Renal cortical epithelial cell (primary cell): ENCODE measurements at regions not wholly inside any gene's neighbourhood (a gene's known extent, or its start where the extent isn't known, plus 50 kb on each side); places are given as distances from the start of the nearest gene placed in this dataset.
"Not testable (repeated sequence)": the region's sequence is repeated elsewhere in the genome, so short reads cannot be mapped to it uniquely, and the experiment has no call there.

Experiments
- DNase-seq: peaks from one replicate; pipeline ENCODE4 v3.0.0-alpha.2; 2011; ENCODE audit warnings: low read depth

DNA sequence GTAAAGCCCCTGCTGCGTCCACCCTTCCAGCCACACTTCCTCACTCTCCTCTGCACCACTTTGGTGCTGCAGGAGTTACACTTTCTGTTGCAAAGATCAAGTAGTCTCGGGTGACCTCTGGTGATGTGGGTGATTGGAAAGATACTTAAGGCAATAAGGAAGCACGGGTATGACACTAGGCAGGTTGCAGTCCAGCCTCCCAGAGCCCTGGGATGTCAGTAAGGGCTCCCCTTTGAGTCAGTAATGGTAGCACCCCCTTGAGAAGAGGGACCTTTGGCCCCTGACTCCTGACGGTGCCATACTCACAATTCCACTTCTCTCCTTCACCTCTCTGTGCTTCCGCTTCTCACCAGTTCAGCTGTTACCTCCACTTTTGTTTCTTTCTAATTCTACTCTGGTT, 84.1 kb upstream of the KIF2A start:
- not testable (repeated sequence) for DNase-seq

DNA sequence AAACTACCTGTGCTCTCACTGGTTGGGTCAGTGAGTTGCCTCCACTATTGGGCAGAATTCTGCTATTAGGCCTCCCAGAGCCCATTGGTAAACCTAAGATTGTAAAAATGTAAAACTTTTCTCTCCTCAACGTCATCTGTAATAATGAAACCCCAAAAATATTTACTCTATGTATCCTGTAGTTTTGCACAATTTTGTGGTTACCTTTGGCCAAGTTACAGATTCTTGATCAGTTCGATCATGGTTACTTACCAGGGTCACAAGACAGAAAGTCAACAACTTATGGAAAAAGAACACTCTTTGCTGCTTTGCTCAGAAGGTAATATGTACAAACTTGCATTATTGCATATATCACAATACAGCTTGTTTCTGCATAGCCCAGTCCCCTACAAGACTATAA, 83.7 kb upstream of the KIF2A start:
- not testable (repeated sequence) for DNase-seq

DNA sequence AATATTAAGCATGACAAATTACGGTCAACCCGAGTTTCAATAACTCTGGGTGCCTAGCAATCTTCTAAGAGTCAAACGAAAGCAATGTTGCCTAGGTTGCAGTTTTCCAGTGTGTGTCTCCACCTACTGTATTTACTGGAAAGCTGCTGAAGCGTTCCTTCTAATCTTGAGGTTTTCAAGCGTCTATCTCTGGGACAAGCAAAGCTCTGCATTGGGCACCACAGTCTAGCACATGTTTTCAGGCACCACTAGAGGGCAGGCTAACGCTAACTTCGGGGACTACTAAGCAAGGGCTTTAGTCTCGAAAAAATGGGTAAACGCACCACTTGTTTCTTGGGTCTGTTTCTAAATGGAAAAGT, 82.7 kb upstream of the KIF2A start:
- not testable (repeated sequence) for DNase-seq

DNA sequence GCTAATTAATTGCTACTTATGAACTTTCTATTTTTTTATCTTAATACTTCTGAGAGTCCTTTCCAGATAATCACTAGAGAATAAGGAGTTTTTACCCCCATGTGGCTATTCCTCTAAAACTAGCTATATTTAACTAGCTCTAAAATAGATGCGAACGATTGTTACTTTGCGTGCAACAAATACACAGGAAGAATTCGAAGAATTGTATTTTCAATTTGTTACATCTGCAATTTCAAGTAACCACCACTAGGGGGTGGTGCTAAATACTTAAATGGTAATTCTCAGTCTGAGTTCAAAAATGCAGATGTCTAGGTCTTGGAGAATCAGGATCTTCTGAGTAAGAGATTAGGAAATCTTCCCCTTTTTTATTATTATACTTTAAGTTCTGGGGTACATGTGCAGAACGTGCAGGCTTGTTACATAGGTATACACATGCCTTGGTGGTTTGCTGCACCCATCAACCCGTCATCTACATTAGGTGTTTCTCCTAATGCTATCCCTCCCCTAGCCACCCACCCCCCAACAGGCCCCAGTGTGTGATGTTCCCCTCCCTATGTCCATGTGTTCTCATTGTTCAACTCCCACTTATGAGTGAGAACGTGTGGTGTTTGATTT, 80.9 kb upstream of the KIF2A start:
- DNase-seq = not testable (repeated sequence)

DNA sequence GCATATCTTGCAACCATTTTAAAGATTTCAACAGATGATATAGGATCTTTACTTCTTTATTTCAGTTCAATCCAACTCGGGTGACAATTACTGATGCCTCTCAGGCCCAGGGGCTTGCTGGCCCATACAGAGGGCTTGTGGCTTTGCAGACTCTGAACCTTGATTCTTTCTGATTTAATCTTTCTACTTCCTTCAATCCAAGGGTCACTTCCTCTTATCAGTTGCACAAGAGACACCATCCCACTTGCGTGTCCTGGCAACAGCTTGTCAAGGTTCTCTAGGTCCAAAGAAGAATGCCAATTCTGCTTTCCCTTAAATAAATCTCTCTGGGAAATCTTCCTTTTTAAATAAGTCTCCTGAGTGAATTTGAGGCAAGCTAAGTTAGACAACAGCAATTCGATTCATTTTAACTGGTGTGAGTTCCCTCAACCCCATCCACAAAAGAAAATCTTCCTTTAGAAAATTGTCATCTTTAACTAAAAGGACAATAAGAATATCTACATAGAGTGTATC, 75.1 kb upstream of the KIF2A start:
- DNase-seq = not testable (repeated sequence)

DNA sequence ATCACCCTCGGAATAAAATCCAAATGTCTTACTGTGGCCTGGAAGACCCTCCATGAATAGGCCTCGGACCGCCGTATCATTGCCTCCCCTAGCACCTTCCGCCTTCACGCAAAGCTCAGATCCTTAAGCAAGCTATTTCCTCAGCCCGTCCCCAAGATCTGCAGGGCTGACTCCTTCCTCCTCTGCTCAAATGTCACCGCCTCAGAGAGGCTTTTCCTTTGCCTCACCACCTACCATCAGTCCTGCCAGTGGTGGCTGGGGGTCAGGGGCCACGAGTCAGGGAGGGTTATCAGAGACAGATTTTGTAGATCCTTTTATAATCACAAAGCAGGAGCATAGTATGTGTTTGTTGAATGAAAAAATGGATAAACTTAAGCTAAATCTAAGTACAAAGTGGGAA, 74.4 kb upstream of the KIF2A start:
- DNase-seq = no peak

DNA sequence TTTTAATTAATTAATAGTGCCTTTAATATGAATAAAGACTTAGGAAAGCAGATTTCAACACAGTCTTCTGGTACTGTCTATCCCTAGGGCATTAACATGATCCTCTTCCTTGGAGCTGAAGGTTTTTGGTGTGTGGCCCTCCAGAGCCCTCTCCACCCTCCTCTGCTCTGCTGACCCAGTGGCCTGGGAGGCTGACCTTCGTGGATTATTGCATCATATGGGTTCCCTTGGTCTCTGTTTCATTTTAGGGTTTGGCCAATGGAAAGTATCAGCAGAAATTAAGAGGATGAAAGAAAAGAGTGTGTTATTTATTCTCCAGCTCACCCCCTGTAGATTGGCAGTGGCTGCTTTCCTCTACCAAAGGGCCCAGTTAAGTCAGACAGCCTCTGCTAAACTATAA, 73.8 kb upstream of the KIF2A start:
- not testable (repeated sequence) for DNase-seq

DNA sequence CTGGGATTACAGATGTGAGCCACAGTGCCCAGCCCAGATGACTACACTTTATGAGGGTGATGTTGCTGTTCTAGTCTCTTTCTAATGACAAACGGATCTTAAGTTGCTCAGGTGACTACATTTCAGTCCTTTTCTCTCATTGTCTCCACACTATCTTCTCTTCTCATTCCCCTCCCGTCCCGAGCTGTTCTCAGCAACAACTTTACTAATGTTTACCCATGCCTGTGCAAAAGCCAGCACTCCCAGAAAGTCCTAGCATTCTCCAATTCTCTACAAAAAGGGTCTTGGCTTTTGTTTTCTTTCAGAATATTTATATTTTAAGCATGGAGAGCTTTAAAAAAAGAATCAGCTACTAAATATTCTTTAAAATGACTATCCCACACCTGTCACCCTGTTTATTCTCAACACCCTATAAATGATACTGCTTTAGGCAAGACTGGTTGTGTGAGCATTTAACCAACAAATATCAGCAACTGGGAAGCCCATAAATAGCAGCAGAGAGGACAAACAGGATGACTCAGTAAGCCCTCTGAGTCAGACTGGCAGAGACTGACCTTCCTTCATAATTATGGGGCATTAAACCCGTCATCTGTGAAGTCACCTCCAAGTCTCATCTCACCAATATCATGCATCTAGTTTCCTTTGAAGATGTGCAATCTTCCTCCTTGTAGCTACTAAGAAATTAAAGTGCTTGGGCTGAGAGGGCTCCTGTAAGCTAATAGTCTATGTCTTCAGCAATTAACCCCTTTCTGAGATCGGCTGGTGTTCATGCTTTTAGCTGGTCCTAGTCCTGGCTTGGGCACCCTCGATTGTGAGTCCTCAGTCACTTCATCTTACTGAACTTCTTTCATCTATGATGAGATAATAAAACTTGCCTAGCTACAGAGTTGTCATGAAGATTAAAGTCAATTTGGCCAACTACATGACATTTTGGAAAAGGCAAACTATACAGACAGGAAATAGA, 72.6 kb upstream of the KIF2A start:
- peak; percentile 88 for DNase-seq

DNA sequence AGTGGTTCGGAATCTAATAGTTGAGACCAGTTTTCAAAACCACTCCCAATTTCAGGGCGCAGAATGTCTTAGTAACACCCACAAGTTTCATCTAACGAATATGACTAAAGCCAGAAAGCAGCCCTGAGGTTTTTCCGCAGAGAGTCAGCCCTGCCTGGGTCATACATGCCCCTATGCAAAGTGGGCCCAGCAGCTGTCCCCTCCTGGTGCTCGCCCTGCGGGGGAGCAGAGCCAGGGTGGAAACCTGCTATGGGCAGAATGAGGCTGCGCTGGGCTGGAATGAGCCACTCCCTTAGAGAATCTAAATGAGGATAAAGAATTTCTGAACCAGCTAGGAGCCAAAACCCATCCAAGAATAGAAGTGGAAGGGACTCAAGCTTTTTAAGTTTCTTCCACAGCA, 69.4 kb upstream of the KIF2A start:
- DNase-seq = not testable (repeated sequence)

DNA sequence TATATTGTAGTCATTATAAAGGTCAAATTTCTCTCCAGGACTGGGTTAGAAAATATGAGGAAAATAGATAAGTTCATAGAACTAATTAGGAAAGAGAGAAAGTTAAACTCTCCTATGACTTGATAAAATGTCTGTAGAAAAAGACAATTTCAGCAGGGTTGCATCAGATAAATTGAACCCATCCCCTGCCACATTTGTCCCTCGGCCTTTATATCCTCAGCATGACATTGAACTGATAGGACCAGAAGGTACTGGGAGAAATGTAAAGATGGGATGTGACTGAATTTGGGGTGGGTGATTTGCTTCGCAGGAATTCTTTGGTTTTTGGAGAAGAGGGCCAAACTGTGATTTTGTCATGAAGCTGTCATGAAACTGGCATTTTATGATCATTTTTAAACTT, 68.1 kb upstream of the KIF2A start:
- not testable (repeated sequence) for DNase-seq

DNA sequence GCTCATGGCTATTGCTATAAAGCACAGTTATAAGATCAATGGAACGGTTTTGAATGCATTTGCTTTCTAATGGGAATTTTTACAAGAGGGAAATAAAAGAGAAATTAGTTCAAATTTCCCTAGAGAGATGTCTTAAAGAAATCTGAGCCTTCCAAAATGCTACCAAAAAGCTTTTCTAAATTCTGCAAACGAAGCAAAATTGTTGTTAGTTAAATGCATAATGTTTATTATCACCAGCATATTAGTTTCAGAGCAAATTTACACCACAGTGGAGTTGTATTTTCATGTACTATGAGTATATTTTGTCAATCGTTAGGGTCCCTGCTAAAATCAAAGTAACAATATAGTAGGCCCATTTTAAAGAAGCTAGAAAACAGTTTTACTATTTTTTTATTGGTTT, 67.4 kb upstream of the KIF2A start:
- not testable (repeated sequence) for DNase-seq

DNA sequence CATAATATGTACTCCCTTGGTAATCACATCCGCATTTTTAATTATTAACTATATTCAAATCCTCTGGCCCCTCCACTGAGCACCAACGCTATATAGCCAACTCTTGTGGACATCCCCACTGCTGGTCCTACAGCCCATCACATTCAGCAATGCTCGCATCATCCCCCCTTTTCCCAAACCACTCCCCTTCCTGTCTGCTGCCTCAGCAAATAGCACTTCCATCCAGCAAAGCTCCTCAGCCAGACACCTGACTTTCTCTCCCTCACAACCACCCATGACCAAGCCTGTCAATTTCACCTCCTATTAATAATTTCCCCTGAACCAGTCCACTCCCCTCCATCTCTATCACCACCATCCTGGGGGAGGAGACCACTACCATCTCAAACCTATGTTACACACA, 65.5 kb upstream of the KIF2A start:
- not testable (repeated sequence) for DNase-seq

DNA sequence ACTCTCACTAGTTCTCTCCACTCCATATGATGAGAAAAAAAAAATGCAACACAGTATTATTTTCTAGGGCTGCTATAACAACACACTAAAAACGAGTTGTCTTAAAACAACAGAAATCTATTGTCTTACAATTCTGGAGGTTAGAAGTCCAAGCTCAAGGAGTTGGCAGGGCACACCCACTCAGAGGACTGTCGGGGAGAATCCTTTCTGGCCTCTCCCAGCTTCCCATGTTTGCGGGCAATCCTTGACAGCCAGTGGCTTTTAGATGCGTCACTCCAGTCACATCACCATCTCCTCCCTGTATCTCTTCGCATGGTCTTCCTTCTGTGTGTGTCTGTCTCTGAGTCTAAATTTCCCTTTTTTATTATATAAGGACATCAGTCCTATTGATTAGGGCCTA, 64.0 kb upstream of the KIF2A start:
- not testable (repeated sequence) for DNase-seq

DNA sequence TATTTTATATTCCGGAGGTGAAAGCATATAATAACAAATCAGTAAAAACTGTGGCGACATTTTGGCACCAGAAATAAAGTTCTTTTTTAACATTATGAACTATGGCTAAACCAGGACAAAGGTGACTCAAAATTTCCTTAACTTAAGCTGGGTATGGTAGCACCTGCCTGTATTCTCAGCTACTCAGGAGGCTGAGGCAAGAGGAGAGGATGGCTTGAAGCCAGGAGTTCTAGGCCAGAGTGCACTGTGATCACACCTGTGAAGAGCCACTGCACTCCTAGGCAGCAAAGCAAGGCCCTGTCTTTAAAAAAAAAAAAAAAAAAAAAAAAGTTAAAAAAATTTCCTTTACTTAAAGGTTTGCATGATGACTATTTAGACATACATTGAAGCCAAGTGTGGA, 63.0 kb upstream of the KIF2A start:
- DNase-seq = not testable (repeated sequence)

DNA sequence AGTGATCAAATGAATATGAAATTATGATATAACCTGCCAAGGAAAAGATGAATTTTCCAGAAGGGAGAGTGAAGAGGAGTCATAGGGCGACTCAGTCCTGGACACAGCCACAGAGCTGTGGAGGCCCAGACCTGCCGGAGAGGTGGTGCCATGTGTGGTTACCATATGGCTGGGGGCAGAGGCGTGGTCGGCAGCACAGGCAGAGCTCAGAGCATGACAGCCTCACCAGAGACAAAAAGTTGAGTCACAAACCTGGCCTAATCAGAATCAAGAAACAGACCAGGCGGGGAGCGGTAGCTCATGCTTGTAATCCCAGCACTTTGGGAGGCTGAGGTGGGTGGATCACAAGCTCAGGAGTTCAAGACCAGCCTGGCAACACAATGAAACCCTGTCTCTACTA, 57.8 kb upstream of the KIF2A start:
- not testable (repeated sequence) for DNase-seq

DNA sequence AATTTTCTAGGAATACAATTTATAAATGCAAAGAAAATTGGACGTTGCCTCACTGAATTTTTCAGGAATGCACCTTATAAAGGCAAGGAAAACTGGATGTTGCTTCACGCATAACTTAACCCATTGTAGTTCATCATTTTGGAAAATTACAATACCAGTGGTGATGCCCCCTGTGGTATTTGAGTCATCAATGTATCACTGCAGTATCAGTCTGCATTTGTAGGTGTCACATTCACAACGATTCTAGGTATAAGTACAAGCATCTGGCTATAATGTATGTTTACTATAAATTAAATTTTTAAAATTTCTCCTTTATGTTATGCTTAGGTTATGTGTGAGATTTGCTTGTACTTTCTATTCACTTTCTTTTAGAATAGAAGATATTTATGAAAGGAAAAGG, 55.9 kb upstream of the KIF2A start:
- not testable (repeated sequence) for DNase-seq

DNA sequence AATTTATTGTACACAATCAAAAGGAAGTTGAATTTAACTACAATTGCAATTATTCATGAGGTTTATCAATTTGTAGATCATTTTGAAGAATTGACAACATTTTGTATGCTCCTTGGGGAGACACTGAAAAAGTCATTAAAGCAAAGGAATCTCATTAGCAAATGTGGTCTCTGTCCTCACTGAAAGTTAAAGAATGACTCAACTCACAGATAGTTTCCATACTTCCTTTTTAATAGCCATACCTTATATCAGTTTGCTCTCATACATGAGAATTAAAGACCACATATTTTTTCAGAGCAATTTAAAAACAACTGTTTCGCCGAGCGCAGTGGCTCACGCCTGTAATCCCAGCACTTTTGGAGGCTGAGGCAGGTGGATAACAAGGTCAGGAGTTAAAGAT, 55.1 kb upstream of the KIF2A start:
- not testable (repeated sequence) for DNase-seq

DNA sequence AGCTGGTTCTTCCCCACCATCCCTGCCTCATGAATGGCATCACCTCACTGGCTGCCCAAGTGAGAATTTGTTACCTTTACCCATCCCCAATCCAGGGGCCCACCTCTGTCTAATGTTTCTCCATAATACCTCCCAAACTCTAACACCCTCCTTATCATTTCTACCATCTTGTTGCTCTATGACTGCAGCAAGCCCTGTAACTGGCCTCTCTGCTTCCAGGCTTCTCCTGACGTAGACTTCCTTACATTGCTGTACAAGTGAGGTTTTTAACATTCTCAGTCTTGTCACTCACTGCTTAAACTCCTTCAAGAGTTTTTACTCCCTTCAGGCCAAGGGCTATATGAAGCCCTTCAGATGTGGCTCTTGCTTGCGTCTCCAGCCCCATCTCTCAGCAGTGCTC, 53.5 kb upstream of the KIF2A start:
- DNase-seq = not testable (repeated sequence)

DNA sequence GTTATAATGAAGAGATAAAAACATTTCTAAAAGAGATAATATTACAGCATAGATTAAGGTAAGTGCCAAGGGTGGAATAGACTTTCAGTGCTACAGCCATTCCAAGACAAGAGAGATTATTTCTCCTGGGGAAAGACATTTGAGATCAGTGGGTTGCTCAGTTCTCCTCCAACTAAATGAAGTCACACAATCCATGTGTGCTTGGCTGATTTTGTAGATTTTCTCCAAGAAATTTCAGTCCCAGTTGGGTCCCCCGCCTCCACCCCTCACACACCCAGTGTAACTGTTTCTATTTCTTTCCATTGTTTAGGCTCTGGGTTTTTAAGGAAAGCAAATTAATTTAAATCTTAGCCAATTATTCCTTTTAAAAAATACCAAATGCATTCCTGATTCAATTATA, 50.5 kb upstream of the KIF2A start:
- DNase-seq = not testable (repeated sequence)

DNA sequence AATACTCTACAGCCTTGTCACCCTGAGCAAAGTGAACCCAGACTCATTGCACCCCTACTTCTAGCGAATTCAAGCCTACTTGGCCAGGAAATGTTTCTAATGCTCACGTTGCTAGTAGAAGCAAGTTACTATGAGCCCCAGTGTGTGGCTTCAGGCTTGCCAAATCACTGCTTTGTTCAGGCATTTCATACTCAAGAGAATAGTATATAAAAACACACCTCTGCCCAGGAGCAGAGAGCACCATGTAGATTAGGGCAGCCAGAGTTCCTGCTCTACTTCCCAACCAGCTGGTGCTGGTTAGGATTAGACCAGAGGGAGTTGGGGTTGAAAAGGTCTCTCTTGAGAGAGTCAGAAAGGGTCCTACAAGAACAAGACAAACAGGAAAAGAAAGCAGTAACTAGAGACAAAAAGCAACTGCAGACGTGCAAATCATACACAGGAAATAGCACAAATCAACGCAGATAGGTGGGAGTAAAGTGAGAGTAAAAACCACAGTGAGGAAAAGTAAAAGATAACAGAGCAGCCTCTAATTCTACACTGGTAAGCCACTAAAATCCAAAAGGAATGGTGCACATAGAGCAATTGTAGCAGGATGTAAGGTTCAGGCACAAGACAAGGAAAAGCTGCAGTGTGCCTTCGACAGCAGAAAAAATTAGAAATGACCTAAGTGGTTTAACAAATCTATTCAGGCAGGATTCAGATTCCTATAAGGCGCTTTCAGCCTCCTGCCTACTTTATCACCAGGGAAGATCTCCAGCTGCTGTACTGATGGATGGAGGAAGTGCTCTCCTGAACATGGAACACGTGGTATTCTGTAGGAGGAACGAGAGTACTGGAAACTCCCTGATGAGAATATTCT, 49.6 kb upstream of the KIF2A start:
- no peak for DNase-seq
